ENCODE measurements at regions not wholly inside any gene's neighbourhood (a gene's known extent, or its start where the extent isn't known, plus 50 kb on each side); places are given as distances from the start of the nearest gene placed in this dataset.

GRCh38 chr20:60201198-60201835 lies 243.1 kb downstream of the CDH26 start:
- no peak for TF ChIP-seq GABPA (IDR thresholded peaks at IDR 0.05; ENCODE audit: borderline replicate concordance, insufficient read depth, low read length)
- TF ChIP-seq TAF1 (IDR thresholded peaks at IDR 0.05; ENCODE audit: low read depth, low read length), result no peak
- TF ChIP-seq ZNF274 (IDR thresholded peaks at IDR 0.05; ENCODE audit: borderline replicate concordance, extremely low read depth, low read length), result no peak
- no peak for TF ChIP-seq TEAD4 (IDR thresholded peaks at IDR 0.05; ENCODE audit: low read depth, low read length)
- TF ChIP-seq SP1 (IDR thresholded peaks at IDR 0.05; ENCODE audit: low read depth, low read length), result no peak
- TF ChIP-seq CTCF (IDR thresholded peaks at IDR 0.05; ENCODE audit: control extremely low read depth in 1 of 3, insufficient read depth in 1 of 3, low read depth in 1 of 3, low read length in 3 of 3), result no peak

Data from H1 (cell line).